Transverse colon (tissue), 1 donor: ENCODE measurements at regions not wholly inside any gene's neighbourhood (a gene's known extent, or its start where the extent isn't known, plus 50 kb on each side); places are given as distances from the start of the nearest gene placed in this dataset.

ENCODE experiments used
- EP300 ChIP-seq: sonication (generic); formaldehyde crosslinking; IDR thresholded peaks from one replicate; pipeline ENCODE4 v1.6.1; 2017; ENCODE audit warnings: antibody characterized with exemption, low read depth
- POLR2A ChIP-seq: fragments of 450-650 bp; IDR thresholded peaks from one replicate; pipeline ENCODE4 v1.6.1; 2016; ENCODE audit warnings: antibody characterized with exemption, mild to moderate bottlenecking, moderate library complexity

- no peak for TF ChIP-seq EP300
- TF ChIP-seq POLR2A = no peak
Observed at GRCh38 chr22:49241174-49241851, 586.4 kb downstream of the BRD1 start.
